Upper lobe of left lung (tissue), 6 donors: ENCODE measurements at regions not wholly inside any gene's neighbourhood (a gene's known extent, or its start where the extent isn't known, plus 50 kb on each side); places are given as distances from the start of the nearest gene placed in this dataset.

Experiments
- ATAC-seq, 2 donors: fragments of 200-7000 bp; cut with Tn5 transposase; one replicate each; pipeline ENCODE4 v1.9.1; 2022; ENCODE audit warnings: mild to moderate bottlenecking in 2 of 2, moderate library complexity in 2 of 2; ENCODE audit not compliant: low FRiP score in 2 of 2
- DNase-seq, 2 donors: peaks; one replicate each; pipeline ENCODE4 v3.0.0-alpha.2; 2019 to 2020
- H3K27ac ChIP-seq, 4 donors: fragments of 200-600 bp; sonication (generic); one replicate each; pipeline ENCODE4 v1.5.1; 2016 to 2019
- H3K27me3 ChIP-seq, 4 donors: fragments of 200-600 bp; sonication (generic); one replicate each; pipeline ENCODE4 v1.5.1; 2017 to 2019
- H3K36me3 ChIP-seq, 4 donors: fragments of 200-600 bp; sonication (generic); one replicate each; pipeline ENCODE4 v1.5.1; 2016 to 2019
- H3K4me1 ChIP-seq, 4 donors: fragments of 200-600 bp; sonication (generic); one replicate each; pipeline ENCODE4 v1.5.1; 2018 to 2019
- H3K4me3 ChIP-seq, 4 donors: fragments of 200-600 bp; sonication (generic); one replicate each; pipeline ENCODE4 v1.5.1; 2017 to 2019; ENCODE audit warnings: mild to moderate bottlenecking in 2 of 4, moderate library complexity in 1 of 4
- H3K9me3 ChIP-seq, 4 donors: fragments of 200-600 bp; sonication (generic); one replicate each; pipeline ENCODE4 v1.5.1; 2018 to 2019
- EP300 ChIP-seq, 4 donors: sonication (generic); formaldehyde crosslinking; IDR thresholded peaks; one replicate each; pipeline ENCODE4 v1.5.1; 2017; ENCODE audit warnings: antibody characterized with exemption in 4 of 4, control low read depth in 2 of 4
- POLR2A ChIP-seq, 4 donors: fragments of 450-650 bp; IDR thresholded peaks; one replicate each; pipeline ENCODE4 v1.5.1; 2016 to 2017; ENCODE audit warnings: antibody characterized with exemption in 4 of 4, mild to moderate bottlenecking in 2 of 4
- POLR2AphosphoS5 ChIP-seq, 2 donors: sonication (generic); formaldehyde crosslinking; IDR thresholded peaks; one replicate each; pipeline ENCODE4 v1.5.1; 2017; ENCODE audit warnings: antibody characterized with exemption in 2 of 2
- WGBS, 2 donors: methylation state at CpG; one replicate each; pipeline ENCODE4 v1.1.5; 2017 to 2018; 5-methylcytosine and 5-hydroxymethylcytosine counted together
- TF ChIP-seq, protein P1 (sequence below), 6 experiments: fragments of 450-650 bp in 4 of 6; fragments of 200-600 bp in 2 of 6; sonication (generic) in 2 of 6; IDR thresholded peaks; one replicate each; pipeline ENCODE4 v1.5.1; 2016 to 2019; ENCODE audit warnings: antibody characterized with exemption in 6 of 6
- donor health status: DM: no; HTN: no; CAD: no; lungs with moderate emphysema.
- donor health status: DM: no; HTN: yes; CAD: no; lungs with severe emphysema.

DNA sequence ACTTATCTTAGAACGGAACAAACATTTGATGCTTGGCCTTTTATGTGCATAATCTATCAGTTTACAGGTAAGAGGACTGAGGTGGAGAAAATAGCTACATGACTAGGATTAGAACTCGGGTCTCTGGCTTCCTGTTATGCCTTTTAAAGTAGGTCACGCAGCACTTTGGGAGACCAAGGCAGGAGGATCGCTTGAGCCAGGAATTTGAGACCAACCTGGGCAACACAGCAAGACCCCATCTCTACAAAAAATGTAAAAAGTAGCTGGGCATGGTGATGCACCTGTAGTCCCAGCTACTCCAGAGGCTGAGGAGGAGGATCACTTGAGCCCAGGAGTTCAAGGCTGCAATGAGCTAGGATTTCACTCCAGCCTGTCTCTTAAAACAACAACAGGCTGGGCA, 81.9 kb upstream of the AKT3 start:
- no peak overlapping the region for H3K4me3 ChIP-seq
- no peaks in the 10 kb centered on the region for H3K36me3 ChIP-seq
- DNase-seq (no peak), ATAC-seq (no peak)
- H3K4me1 ChIP-seq = no peaks in the 10 kb centered on the region
- H3K27me3 ChIP-seq = no peaks in the 10 kb centered on the region
- H3K9me3 ChIP-seq = no peaks in the 10 kb centered on the region
- 82 to 85% methylated on average over 4 of the region's 4 CpGs for WGBS, 2 donors
- no peak overlapping the region for H3K27ac ChIP-seq
- TF ChIP-seq EP300 (IDR thresholded peaks at IDR 0.05) = no peak

- TF ChIP-seq, protein P1, sequence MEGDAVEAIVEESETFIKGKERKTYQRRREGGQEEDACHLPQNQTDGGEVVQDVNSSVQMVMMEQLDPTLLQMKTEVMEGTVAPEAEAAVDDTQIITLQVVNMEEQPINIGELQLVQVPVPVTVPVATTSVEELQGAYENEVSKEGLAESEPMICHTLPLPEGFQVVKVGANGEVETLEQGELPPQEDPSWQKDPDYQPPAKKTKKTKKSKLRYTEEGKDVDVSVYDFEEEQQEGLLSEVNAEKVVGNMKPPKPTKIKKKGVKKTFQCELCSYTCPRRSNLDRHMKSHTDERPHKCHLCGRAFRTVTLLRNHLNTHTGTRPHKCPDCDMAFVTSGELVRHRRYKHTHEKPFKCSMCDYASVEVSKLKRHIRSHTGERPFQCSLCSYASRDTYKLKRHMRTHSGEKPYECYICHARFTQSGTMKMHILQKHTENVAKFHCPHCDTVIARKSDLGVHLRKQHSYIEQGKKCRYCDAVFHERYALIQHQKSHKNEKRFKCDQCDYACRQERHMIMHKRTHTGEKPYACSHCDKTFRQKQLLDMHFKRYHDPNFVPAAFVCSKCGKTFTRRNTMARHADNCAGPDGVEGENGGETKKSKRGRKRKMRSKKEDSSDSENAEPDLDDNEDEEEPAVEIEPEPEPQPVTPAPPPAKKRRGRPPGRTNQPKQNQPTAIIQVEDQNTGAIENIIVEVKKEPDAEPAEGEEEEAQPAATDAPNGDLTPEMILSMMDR (IDR thresholded peaks at IDR 0.05) = no peak
- no peak for TF ChIP-seq EP300 (IDR thresholded peaks at IDR 0.05)
- TF ChIP-seq POLR2A (IDR thresholded peaks at IDR 0.05) = no peak
- DNase-seq (peak in 1 of 2 donors; percentile 52), ATAC-seq (no peak)
- Histone ChIP-seq H3K27me3 (no peaks in the 10 kb centered on the region), H3K27ac (no peak overlapping the region), H3K4me3 (no peak overlapping the region), H3K36me3 (no peaks in the 10 kb centered on the region), H3K4me1 (no peaks in the 10 kb centered on the region), H3K9me3 (no peaks in the 10 kb centered on the region)
- 28 to 36% methylated on average over 6 to 24 of the region's 24 CpGs for WGBS, 2 donors
These were observed 81.0 kb upstream of the AKT3 start for GRCh38 chr1:243930822-243931671.

DNA sequence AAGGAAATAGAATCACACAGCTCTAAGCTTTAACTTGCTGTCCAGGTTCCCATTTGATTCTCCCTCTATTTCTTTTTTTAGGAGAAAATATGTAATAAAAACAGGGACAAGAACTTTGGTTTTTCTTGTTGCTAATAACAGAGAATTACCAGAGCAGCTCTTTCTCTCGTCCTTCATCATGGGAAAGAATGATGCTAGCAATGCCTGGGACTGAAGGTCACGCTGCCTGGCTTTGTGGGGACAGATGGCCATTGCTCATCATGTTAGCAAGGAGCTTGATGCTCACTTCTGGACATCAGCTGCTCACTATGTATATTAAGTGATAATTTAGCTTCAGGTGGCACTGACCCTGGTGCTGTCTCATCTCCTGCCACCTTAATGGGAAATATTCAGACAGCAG, 77.3 kb upstream of the AKT3 start:
- Histone ChIP-seq H3K4me1 (peaks cover 0 to 4% (median 0%) of the 10 kb centered on the region in 4 donors), H3K4me3 (no peak overlapping the region), H3K36me3 (no peaks in the 10 kb centered on the region), H3K9me3 (no peaks in the 10 kb centered on the region), H3K27ac (no peak overlapping the region), H3K27me3 (no peaks in the 10 kb centered on the region)
- ATAC-seq (no peak), DNase-seq (no peak)
- 77 to 86% methylated on average over 2 of the region's 2 CpGs for WGBS, 2 donors
- TF ChIP-seq, protein P1 (IDR thresholded peaks at IDR 0.05) = no peak
- TF ChIP-seq EP300 (IDR thresholded peaks at IDR 0.05) (no peak), POLR2A (IDR thresholded peaks at IDR 0.05) (no peak), POLR2AphosphoS5 (IDR thresholded peaks at IDR 0.05) (no peak)

DNA sequence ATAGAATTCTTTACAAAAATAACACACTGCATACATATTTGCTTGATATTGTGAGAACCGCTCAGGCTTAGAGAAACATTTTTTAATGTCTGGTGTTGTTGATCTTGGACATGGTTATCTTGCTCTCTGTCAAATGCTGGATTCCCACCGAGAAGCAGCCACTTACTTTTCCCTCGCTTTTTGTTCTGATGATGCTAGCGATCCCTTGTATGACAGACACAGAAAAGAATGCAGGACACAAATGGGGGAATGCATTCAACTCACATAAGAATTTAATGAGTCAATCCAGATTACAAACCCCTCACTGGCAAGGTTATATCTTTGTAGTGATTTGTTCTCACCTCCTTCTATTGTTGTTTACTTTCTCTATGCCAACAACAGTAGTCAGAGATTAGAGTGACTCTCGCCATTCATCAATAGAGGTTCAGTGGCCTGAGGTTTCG, 76.8 kb upstream of the AKT3 start:
- 59 to 71% methylated on average over 6 of the region's 6 CpGs for WGBS, 2 donors
- peaks cover 0 to 4% (median 0%) of the 10 kb centered on the region in 4 donors for H3K4me1 ChIP-seq
- no peaks in the 10 kb centered on the region for H3K27me3 ChIP-seq
- no peak overlapping the region for H3K4me3 ChIP-seq
- H3K27ac ChIP-seq = no peak overlapping the region
- H3K9me3 ChIP-seq = no peaks in the 10 kb centered on the region
- H3K36me3 ChIP-seq = no peaks in the 10 kb centered on the region
- no peak for ATAC-seq
- no peak for DNase-seq
- TF ChIP-seq EP300 (IDR thresholded peaks at IDR 0.05) (no peak), POLR2AphosphoS5 (IDR thresholded peaks at IDR 0.05) (no peak), POLR2A (IDR thresholded peaks at IDR 0.05) (no peak)
- TF ChIP-seq, protein P1 (IDR thresholded peaks at IDR 0.05) = no peak

DNA sequence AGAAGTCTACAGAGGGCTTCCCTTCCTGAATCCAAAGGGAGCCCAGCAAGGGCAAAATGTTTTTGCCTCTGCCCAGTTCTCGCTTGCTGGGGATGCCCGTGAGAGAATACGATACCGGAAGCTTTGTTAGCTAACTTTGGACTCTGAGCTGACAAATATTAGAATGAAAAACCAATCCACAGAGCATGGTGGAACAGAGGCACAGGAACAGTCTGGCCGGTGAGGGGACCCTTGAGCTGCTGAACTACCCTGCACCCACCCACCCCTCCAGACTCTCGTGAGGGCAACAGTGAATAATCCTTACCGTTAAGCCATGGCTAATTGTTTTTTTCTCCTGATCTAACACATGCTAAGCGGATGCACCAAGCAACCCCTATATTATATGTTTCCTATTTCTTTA, 76.3 kb upstream of the AKT3 start:
- ATAC-seq (no peak), DNase-seq (no peak)
- Histone ChIP-seq H3K27me3 (no peaks in the 10 kb centered on the region), H3K9me3 (no peaks in the 10 kb centered on the region), H3K36me3 (no peaks in the 10 kb centered on the region), H3K4me3 (no peak overlapping the region), H3K27ac (no peak overlapping the region), H3K4me1 (peaks cover 0 to 4% (median 0%) of the 10 kb centered on the region in 4 donors)
- 84 to 86% methylated on average over 8 of the region's 8 CpGs for WGBS, 2 donors
- TF ChIP-seq POLR2AphosphoS5 (IDR thresholded peaks at IDR 0.05) = no peak
- no peak for TF ChIP-seq EP300 (IDR thresholded peaks at IDR 0.05)
- no peak for TF ChIP-seq POLR2A (IDR thresholded peaks at IDR 0.05)
- TF ChIP-seq, protein P1 (IDR thresholded peaks at IDR 0.05) = no peak
